Tibial nerve (tissue), 4 donors: ENCODE measurements at regions not wholly inside any gene's neighbourhood (a gene's known extent, or its start where the extent isn't known, plus 50 kb on each side); places are given as distances from the start of the nearest gene placed in this dataset.

ENCODE experiments used
- DNase-seq, 2 donors: peaks; one replicate each; pipeline ENCODE4 v3.0.0-alpha.2; 2019; ENCODE audit warnings: low spot score in 2 of 2
- H3K27ac ChIP-seq, 4 donors: fragments of 200-600 bp; sonication (generic) in 3 of 4; one replicate each; pipeline ENCODE4 v1.5.1; 2017 to 2019; ENCODE audit warnings: mild to moderate bottlenecking in 1 of 4
- H3K27me3 ChIP-seq, 2 donors: fragments of 200-600 bp; sonication (generic) in 1 of 2; one replicate each; pipeline versions ENCODE4 v1.5.1 to v1.6.0; 2017 to 2019
- H3K36me3 ChIP-seq, 3 donors: fragments of 200-600 bp; sonication (generic); one replicate each; pipeline ENCODE4 v1.5.1; 2018 to 2019
- H3K4me1 ChIP-seq, 4 donors: fragments of 200-600 bp; sonication (generic) in 3 of 4; one replicate each; pipeline ENCODE4 v1.5.1; 2017 to 2019
- H3K4me3 ChIP-seq, 4 donors: fragments of 200-600 bp; sonication (generic) in 3 of 4; one replicate each; pipeline ENCODE4 v1.5.1; 2017 to 2019; ENCODE audit warnings: mild to moderate bottlenecking in 1 of 4, moderate library complexity in 1 of 4
- H3K9me3 ChIP-seq, 4 donors: fragments of 200-600 bp; sonication (generic) in 3 of 4; one replicate each; pipeline ENCODE4 v1.5.1; 2017 to 2019
- EP300 ChIP-seq, 2 donors: sonication (generic); formaldehyde crosslinking; IDR thresholded peaks; one replicate each; pipeline ENCODE4 v1.6.1; 2017; ENCODE audit warnings: antibody characterized with exemption in 2 of 2, mild to moderate bottlenecking in 1 of 2
- POLR2A ChIP-seq, 2 donors: fragments of 450-650 bp; IDR thresholded peaks; one replicate each; pipeline ENCODE4 v1.6.1; 2017; ENCODE audit warnings: antibody characterized with exemption in 2 of 2, mild to moderate bottlenecking in 2 of 2, moderate library complexity in 2 of 2
- WGBS, 2 donors: methylation state at CpG; one replicate each; pipeline ENCODE4 v1.1.5; 2018; 5-methylcytosine and 5-hydroxymethylcytosine counted together
- TF ChIP-seq, protein P1 (sequence below), 5 experiments: fragments of 200-600 bp in 3 of 5; fragments of 450-650 bp in 2 of 5; sonication (generic) in 3 of 5; IDR thresholded peaks; one replicate each; pipeline ENCODE4 v1.5.1; 2016 to 2019; ENCODE audit warnings: antibody characterized with exemption in 5 of 5, mild to moderate bottlenecking in 3 of 5, moderate library complexity in 2 of 5

- peaks cover 0 to 34% of the 10 kb centered on the region in 2 donors for H3K27me3 ChIP-seq
- H3K36me3 ChIP-seq: no peaks in the 10 kb centered on the region
- H3K9me3 ChIP-seq: no peaks in the 10 kb centered on the region
- no peak overlapping the region for H3K27ac ChIP-seq
- 88 to 90% methylated on average over 18 of the region's 18 CpGs for WGBS, 2 donors
- no peak for DNase-seq
- no peak overlapping the region for H3K4me3 ChIP-seq
- H3K4me1 ChIP-seq: no peaks in the 10 kb centered on the region
- TF ChIP-seq POLR2A (IDR thresholded peaks at IDR 0.05) (no peak), EP300 (IDR thresholded peaks at IDR 0.05) (no peak)
- TF ChIP-seq, protein P1, sequence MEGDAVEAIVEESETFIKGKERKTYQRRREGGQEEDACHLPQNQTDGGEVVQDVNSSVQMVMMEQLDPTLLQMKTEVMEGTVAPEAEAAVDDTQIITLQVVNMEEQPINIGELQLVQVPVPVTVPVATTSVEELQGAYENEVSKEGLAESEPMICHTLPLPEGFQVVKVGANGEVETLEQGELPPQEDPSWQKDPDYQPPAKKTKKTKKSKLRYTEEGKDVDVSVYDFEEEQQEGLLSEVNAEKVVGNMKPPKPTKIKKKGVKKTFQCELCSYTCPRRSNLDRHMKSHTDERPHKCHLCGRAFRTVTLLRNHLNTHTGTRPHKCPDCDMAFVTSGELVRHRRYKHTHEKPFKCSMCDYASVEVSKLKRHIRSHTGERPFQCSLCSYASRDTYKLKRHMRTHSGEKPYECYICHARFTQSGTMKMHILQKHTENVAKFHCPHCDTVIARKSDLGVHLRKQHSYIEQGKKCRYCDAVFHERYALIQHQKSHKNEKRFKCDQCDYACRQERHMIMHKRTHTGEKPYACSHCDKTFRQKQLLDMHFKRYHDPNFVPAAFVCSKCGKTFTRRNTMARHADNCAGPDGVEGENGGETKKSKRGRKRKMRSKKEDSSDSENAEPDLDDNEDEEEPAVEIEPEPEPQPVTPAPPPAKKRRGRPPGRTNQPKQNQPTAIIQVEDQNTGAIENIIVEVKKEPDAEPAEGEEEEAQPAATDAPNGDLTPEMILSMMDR (IDR thresholded peaks at IDR 0.05): no peak
Observed at GRCh38 chr16:86808863-86809444, 230.6 kb downstream of the FOXL1 start.

DNA sequence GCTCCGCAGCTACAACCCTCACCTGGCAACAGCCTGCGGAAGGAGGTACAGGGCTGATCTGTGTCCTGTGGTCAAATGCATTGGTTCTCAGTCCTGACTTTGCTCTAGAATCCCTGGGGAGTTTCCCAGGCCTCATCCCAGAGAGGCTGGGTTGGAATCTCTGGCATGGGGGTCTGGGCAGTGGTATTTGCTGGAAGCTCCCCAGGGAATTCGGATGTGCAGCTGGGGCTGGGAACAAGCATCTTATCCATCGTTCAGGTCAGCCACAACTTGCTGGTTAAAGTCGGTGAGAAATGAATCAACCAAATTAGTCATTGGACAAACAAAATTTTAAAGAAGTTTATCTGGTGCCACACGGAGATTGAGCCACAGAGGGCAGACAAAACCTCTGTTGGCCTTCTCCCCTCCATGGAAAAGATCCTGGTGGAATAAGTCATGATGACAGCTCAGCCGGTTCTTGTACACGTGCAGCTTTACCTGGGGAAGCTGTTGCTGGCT is 231.2 kb downstream of the FOXL1 start:
- no peak overlapping the region for H3K4me3 ChIP-seq
- TF ChIP-seq EP300 (IDR thresholded peaks at IDR 0.05) (no peak), POLR2A (IDR thresholded peaks at IDR 0.05) (no peak)
- TF ChIP-seq, protein P1 (IDR thresholded peaks at IDR 0.05): no peak
- H3K27me3 ChIP-seq: peaks cover 0 to 34% of the 10 kb centered on the region in 2 donors
- no peaks in the 10 kb centered on the region for H3K9me3 ChIP-seq
- H3K4me1 ChIP-seq: no peaks in the 10 kb centered on the region
- H3K27ac ChIP-seq: no peak overlapping the region
- 82% methylated on average over 8 of the region's 8 CpGs for WGBS, 2 donors
- no peak for DNase-seq
- no peaks in the 10 kb centered on the region for H3K36me3 ChIP-seq

- Histone ChIP-seq H3K9me3 (no peaks in the 10 kb centered on the region), H3K27ac (no peak overlapping the region), H3K36me3 (no peaks in the 10 kb centered on the region), H3K4me3 (no peak overlapping the region), H3K27me3 (peaks cover 0 to 31% of the 10 kb centered on the region in 2 donors), H3K4me1 (no peaks in the 10 kb centered on the region)
- TF ChIP-seq POLR2A (IDR thresholded peaks at IDR 0.05) (no peak), EP300 (IDR thresholded peaks at IDR 0.05) (no peak)
- TF ChIP-seq, protein P1 (IDR thresholded peaks at IDR 0.05): no peak
- WGBS, 2 donors: 88 to 100% methylated on average over 2 of the region's 2 CpGs
- no peak for DNase-seq
Observed at GRCh38 chr16:86810062-86810461, 231.7 kb downstream of the FOXL1 start.

DNA sequence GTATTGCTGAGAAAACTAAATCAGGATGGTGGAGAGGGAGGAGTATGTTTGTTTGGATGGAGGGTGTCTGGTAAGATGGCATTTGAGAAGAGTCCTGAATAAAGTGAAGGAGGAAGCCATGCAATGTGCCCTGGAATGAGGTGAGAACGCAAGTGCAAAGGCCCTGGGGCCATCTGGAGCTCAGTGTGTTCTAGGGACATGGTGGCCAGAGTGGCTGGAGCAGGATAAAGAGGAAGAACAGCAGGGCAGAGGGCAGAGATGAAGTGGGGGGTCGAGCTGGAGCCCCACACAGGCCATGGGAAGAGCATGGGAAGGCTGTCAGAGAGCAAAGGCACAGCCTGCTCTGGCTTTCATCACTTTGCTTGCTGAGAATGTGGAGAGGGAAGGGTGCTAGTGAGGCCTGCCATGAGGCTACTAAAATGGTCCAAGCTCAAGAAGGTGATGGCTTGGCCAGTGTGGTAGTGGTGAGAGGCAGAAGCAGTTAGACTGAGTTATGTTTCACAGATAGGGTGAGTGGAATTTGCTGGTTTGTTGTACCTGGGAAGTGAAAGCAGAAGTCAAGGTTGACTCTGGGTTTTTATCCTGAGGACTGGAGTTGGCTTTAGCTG is 234.1 kb downstream of the FOXL1 start:
- Histone ChIP-seq H3K4me1 (no peaks in the 10 kb centered on the region), H3K36me3 (no peaks in the 10 kb centered on the region), H3K27me3 (peaks cover 0 to 24% of the 10 kb centered on the region in 2 donors), H3K4me3 (no peak overlapping the region), H3K27ac (no peak overlapping the region), H3K9me3 (no peaks in the 10 kb centered on the region)
- DNase-seq: no peak
- 76 to 80% methylated on average over 2 of the region's 2 CpGs for WGBS, 2 donors
- TF ChIP-seq, protein P1 (IDR thresholded peaks at IDR 0.05): no peak
- no peak for TF ChIP-seq EP300 (IDR thresholded peaks at IDR 0.05)
- TF ChIP-seq POLR2A (IDR thresholded peaks at IDR 0.05): no peak

DNA sequence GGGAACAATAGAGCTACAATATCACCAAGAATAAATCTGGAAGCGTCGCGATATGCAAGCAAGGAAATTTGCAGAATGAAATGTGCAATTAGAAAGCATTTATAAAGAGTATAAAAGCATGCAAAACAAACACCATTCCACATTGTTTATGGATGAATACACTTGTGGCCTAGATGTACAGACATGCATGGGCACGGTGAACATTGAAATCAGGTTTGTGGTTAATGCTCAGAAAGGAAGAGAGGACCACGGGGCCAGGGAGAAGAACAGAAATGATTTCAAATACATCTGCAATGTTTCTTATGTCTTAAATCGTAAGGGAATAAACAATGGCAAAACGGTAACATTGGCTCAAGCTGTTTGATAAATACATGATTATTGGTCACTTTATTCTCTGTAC is 235.9 kb downstream of the FOXL1 start:
- Histone ChIP-seq H3K27me3 (peaks cover 0 to 21% of the 10 kb centered on the region in 2 donors), H3K4me3 (no peak overlapping the region)
- WGBS, 2 donors: 84 to 88% methylated on average over 7 of the region's 7 CpGs

More for the DNA sequence above, 235.9 kb downstream of the FOXL1 start:
- H3K9me3 ChIP-seq: no peaks in the 10 kb centered on the region
- no peak overlapping the region for H3K27ac ChIP-seq
- no peaks in the 10 kb centered on the region for H3K36me3 ChIP-seq
- TF ChIP-seq POLR2A (IDR thresholded peaks at IDR 0.05): no peak
- TF ChIP-seq, protein P1 (IDR thresholded peaks at IDR 0.05): no peak
- no peak for TF ChIP-seq EP300 (IDR thresholded peaks at IDR 0.05)
- DNase-seq: no peak
- no peaks in the 10 kb centered on the region for H3K4me1 ChIP-seq
